ENCODE measurements at regions not wholly inside any gene's neighbourhood (a gene's known extent, or its start where the extent isn't known, plus 50 kb on each side); places are given as distances from the start of the nearest gene placed in this dataset.
A peak's percentile ranks its signal among the peaks of the same experiment; 100 is the strongest.

- DNase-seq (no peak), ATAC-seq (peak; percentile 65 to 90)
- H3K27ac ChIP-seq: no peak overlapping the region
- H3K9me3 ChIP-seq: no peaks in the 10 kb centered on the region
- no peak overlapping the region for H3K4me3 ChIP-seq
- intact Hi-C loops (cut with DNase I): no loop called here
- no peaks in the 10 kb centered on the region for H3K27me3 ChIP-seq (ENCODE audit: low read depth)
- H3K4me1 ChIP-seq: no peaks in the 10 kb centered on the region
- TF ChIP-seq CTCF (IDR thresholded peaks at IDR 0.05): no peak
- H3K36me3 ChIP-seq: no peaks in the 10 kb centered on the region
Observed at GRCh38 chr3:55329849-55330248, 157.3 kb downstream of the WNT5A start.

DNA sequence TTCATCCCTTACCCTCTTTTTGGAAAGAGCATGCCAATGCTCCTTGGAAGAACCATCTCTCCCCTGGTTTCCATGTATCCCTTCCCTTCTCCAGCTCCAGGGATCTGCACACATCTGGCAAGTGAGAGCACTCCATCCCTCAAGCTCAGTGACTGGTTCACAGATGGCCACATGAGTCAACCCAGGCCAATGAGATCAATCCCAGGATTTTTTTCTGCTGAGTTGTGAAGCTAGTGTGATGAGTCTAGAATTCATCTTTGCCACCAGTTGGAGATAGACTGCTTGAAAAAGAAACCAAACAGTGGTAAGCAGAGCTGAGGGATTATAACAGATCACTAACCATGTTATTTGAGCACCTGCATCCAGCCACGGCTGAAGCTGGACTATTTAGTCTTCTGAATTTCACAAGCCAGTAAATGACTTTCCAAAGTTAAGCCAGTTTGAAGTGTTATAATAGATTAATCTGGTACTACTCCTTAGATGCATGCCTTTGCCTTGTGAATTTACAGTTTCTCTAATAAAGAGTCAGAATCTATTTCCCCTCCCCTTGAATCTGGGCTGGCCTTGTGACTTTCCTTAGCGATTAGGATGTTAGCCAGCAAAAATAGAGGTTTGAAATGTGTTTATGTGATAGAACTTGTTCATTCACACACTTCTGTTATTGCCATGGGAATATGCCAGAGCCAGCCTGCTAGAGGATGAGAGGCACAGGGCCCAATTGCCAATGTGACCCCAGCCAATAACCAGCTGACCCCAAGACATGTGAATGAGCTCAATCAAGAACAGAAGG, 159.8 kb downstream of the WNT5A start:
- TF ChIP-seq CTCF (IDR thresholded peaks at IDR 0.05): no peak
- Histone ChIP-seq H3K27me3 (ENCODE audit: low read depth) (no peaks in the 10 kb centered on the region), H3K9me3 (no peaks in the 10 kb centered on the region), H3K36me3 (no peaks in the 10 kb centered on the region), H3K4me1 (no peaks in the 10 kb centered on the region), H3K27ac (no peak overlapping the region), H3K4me3 (no peak overlapping the region)
- ATAC-seq (no peak), DNase-seq (no peak)
- intact Hi-C loops (cut with DNase I): no loop called here

- DNase-seq (no peak), ATAC-seq (no peak)
- no peaks in the 10 kb centered on the region for H3K4me1 ChIP-seq
- H3K9me3 ChIP-seq: no peaks in the 10 kb centered on the region
- no peak overlapping the region for H3K4me3 ChIP-seq
- H3K27ac ChIP-seq: no peak overlapping the region
- intact Hi-C loops (cut with DNase I): no loop called here
- no peak for TF ChIP-seq CTCF (IDR thresholded peaks at IDR 0.05)
- no peaks in the 10 kb centered on the region for H3K36me3 ChIP-seq
- no peaks in the 10 kb centered on the region for H3K27me3 ChIP-seq (ENCODE audit: low read depth)
Observed at GRCh38 chr3:55322638-55323037, 164.5 kb downstream of the WNT5A start.

- no peak overlapping the region for H3K4me3 ChIP-seq
- no peak for ATAC-seq
- DNase-seq: no peak
- no peaks in the 10 kb centered on the region for H3K27me3 ChIP-seq (ENCODE audit: low read depth)
- H3K9me3 ChIP-seq: no peaks in the 10 kb centered on the region
- no peak for TF ChIP-seq CTCF (IDR thresholded peaks at IDR 0.05)
- H3K27ac ChIP-seq: no peak overlapping the region
- no peaks in the 10 kb centered on the region for H3K4me1 ChIP-seq
- intact Hi-C loops (cut with DNase I): no loop called here
- H3K36me3 ChIP-seq: no peaks in the 10 kb centered on the region
Observed at GRCh38 chr3:55320928-55321327, 166.2 kb downstream of the WNT5A start.

- intact Hi-C loops (cut with DNase I): no loop called here
- Histone ChIP-seq H3K36me3 (no peaks in the 10 kb centered on the region), H3K27me3 (ENCODE audit: low read depth) (no peaks in the 10 kb centered on the region), H3K9me3 (no peaks in the 10 kb centered on the region), H3K27ac (no peak overlapping the region), H3K4me1 (no peaks in the 10 kb centered on the region), H3K4me3 (no peak overlapping the region)
- no peak for TF ChIP-seq CTCF (IDR thresholded peaks at IDR 0.05)
- DNase-seq (no peak), ATAC-seq (no peak)
Observed at GRCh38 chr3:55315396-55315795, 171.7 kb downstream of the WNT5A start.
